ENCODE measurements at regions not wholly inside any gene's neighbourhood (a gene's known extent, or its start where the extent isn't known, plus 50 kb on each side); places are given as distances from the start of the nearest gene placed in this dataset.

- no peak overlapping the region for H3K4me3 ChIP-seq (ENCODE audit: low read depth, low read length)
- no peak for TF ChIP-seq CTCF (IDR thresholded peaks at IDR 0.05; ENCODE audit: low read depth, low read length, missing control alignments)
- DNase-seq (ENCODE audit: low read depth), result no peak
- in situ Hi-C loops (cut with HindIII; ENCODE audit: low sequenced_read_pairs), result no loop called here
Observed at GRCh38 chr2:104570259-104570658, 283.7 kb upstream of the POU3F3 start.

GRCh38 chr2:104572834-104573233 lies 281.1 kb upstream of the POU3F3 start:
- H3K4me3 ChIP-seq (ENCODE audit: low read depth, low read length), result no peak overlapping the region
- DNase-seq (ENCODE audit: low read depth), result no peak
- in situ Hi-C loops (cut with HindIII; ENCODE audit: low sequenced_read_pairs), result no loop called here
- no peak for TF ChIP-seq CTCF (IDR thresholded peaks at IDR 0.05; ENCODE audit: low read depth, low read length, missing control alignments)

- no peak for TF ChIP-seq CTCF (IDR thresholded peaks at IDR 0.05; ENCODE audit: low read depth, low read length, missing control alignments)
- in situ Hi-C loops (cut with HindIII; ENCODE audit: low sequenced_read_pairs), result no loop called here
- H3K4me3 ChIP-seq (ENCODE audit: low read depth, low read length), result no peak overlapping the region
- DNase-seq (ENCODE audit: low read depth), result no peak
Observed at GRCh38 chr2:104574367-104574766, 279.5 kb upstream of the POU3F3 start.

- no peak overlapping the region for H3K4me3 ChIP-seq (ENCODE audit: low read depth, low read length)
- in situ Hi-C loops (cut with HindIII; ENCODE audit: low sequenced_read_pairs), result no loop called here
- no peak for TF ChIP-seq CTCF (IDR thresholded peaks at IDR 0.05; ENCODE audit: low read depth, low read length, missing control alignments)
- DNase-seq (ENCODE audit: low read depth), result no peak
Observed at GRCh38 chr2:104577143-104577542, 276.8 kb upstream of the POU3F3 start.

- no peak for DNase-seq (ENCODE audit: low read depth)
- no peak overlapping the region for H3K4me3 ChIP-seq (ENCODE audit: low read depth, low read length)
- in situ Hi-C loops (cut with HindIII; ENCODE audit: low sequenced_read_pairs), result no loop called here
- TF ChIP-seq CTCF (IDR thresholded peaks at IDR 0.05; ENCODE audit: low read depth, low read length, missing control alignments), result no peak
Observed at GRCh38 chr2:104582471-104582870, 271.4 kb upstream of the POU3F3 start.

GRCh38 chr2:104583811-104584210 lies 270.1 kb upstream of the POU3F3 start:
- no peak for DNase-seq (ENCODE audit: low read depth)
- in situ Hi-C loops (cut with HindIII; ENCODE audit: low sequenced_read_pairs), result no loop called here
- TF ChIP-seq CTCF (IDR thresholded peaks at IDR 0.05; ENCODE audit: low read depth, low read length, missing control alignments), result no peak
- no peak overlapping the region for H3K4me3 ChIP-seq (ENCODE audit: low read depth, low read length)

- H3K4me3 ChIP-seq (ENCODE audit: low read depth, low read length), result no peak overlapping the region
- in situ Hi-C loops (cut with HindIII; ENCODE audit: low sequenced_read_pairs), result no loop called here
- TF ChIP-seq CTCF (IDR thresholded peaks at IDR 0.05; ENCODE audit: low read depth, low read length, missing control alignments), result no peak
- DNase-seq (ENCODE audit: low read depth), result no peak
Observed at GRCh38 chr2:104584393-104584792, 269.5 kb upstream of the POU3F3 start.

Data from astrocyte of the cerebellum (primary cell).